ENCODE measurements at regions not wholly inside any gene's neighbourhood (a gene's known extent, or its start where the extent isn't known, plus 50 kb on each side); places are given as distances from the start of the nearest gene placed in this dataset.

GRCh38 chr7:115775981-115776380, 254.6 kb downstream of the TFEC start:
- H3K4me3 ChIP-seq (ENCODE audit: low read depth, low read length), result no peak overlapping the region
- DNase-seq (ENCODE audit: low read depth), result no peak
- TF ChIP-seq CTCF (conservative IDR thresholded peaks at IDR 0.05; ENCODE audit: low read depth, low read length), result no peak

- no peak for DNase-seq (ENCODE audit: low read depth)
- H3K4me3 ChIP-seq (ENCODE audit: low read depth, low read length), result no peak overlapping the region
- no peak for TF ChIP-seq CTCF (conservative IDR thresholded peaks at IDR 0.05; ENCODE audit: low read depth, low read length)
Observed at GRCh38 chr7:115763347-115763746, 267.2 kb downstream of the TFEC start.

- DNase-seq (ENCODE audit: low read depth), result no peak
- no peak overlapping the region for H3K4me3 ChIP-seq (ENCODE audit: low read depth, low read length)
- TF ChIP-seq CTCF (conservative IDR thresholded peaks at IDR 0.05; ENCODE audit: low read depth, low read length), result no peak
Observed at GRCh38 chr7:115758025-115758424, 272.5 kb downstream of the TFEC start.

- TF ChIP-seq CTCF (conservative IDR thresholded peaks at IDR 0.05; ENCODE audit: low read depth, low read length), result no peak
- no peak overlapping the region for H3K4me3 ChIP-seq (ENCODE audit: low read depth, low read length)
- DNase-seq (ENCODE audit: low read depth), result no peak
Observed at GRCh38 chr7:115754226-115754625, 276.3 kb downstream of the TFEC start.

GRCh38 chr7:115749924-115750323, 280.6 kb downstream of the TFEC start:
- no peak overlapping the region for H3K4me3 ChIP-seq (ENCODE audit: low read depth, low read length)
- no peak for TF ChIP-seq CTCF (conservative IDR thresholded peaks at IDR 0.05; ENCODE audit: low read depth, low read length)
- peak; percentile 15 for DNase-seq (ENCODE audit: low read depth)

- DNase-seq (ENCODE audit: low read depth), result peak; percentile 30
- peak; percentile 54 for TF ChIP-seq CTCF (conservative IDR thresholded peaks at IDR 0.05; ENCODE audit: low read depth, low read length)
- H3K4me3 ChIP-seq (ENCODE audit: low read depth, low read length), result no peak overlapping the region
Observed at GRCh38 chr7:115748123-115748738, 282.3 kb downstream of the TFEC start.

GRCh38 chr7:115747174-115747573, 283.4 kb downstream of the TFEC start:
- TF ChIP-seq CTCF (conservative IDR thresholded peaks at IDR 0.05; ENCODE audit: low read depth, low read length), result no peak
- H3K4me3 ChIP-seq (ENCODE audit: low read depth, low read length), result no peak overlapping the region
- DNase-seq (ENCODE audit: low read depth), result peak; percentile 29

Data from choroid plexus epithelial cell (primary cell).